ENCODE measurements at regions not wholly inside any gene's neighbourhood (a gene's known extent, or its start where the extent isn't known, plus 50 kb on each side); places are given as distances from the start of the nearest gene placed in this dataset.
"Not testable (repeated sequence)": the region's sequence is repeated elsewhere in the genome, so short reads cannot be mapped to it uniquely, and the experiment has no call there.

DNA sequence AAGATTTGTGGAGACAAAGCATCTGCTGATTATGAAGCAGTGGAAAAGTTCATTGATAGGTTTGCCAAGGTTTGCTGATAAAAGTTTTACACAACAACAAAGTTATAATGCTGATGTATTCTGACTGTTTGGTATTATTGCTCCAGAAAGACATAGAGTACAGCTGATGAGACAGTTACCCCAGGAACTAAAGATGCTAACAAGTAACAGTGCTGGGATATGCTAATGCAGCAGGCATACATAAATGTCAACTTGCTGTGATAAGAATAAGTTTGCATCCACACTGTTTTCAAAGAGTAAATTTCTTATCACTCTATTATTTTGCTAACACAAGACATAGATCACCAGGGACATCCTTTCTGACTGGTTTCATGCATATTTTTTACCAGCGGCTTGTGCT, 1221.3 kb upstream of the CELF4 start:
- DNase-seq: no peak

DNA sequence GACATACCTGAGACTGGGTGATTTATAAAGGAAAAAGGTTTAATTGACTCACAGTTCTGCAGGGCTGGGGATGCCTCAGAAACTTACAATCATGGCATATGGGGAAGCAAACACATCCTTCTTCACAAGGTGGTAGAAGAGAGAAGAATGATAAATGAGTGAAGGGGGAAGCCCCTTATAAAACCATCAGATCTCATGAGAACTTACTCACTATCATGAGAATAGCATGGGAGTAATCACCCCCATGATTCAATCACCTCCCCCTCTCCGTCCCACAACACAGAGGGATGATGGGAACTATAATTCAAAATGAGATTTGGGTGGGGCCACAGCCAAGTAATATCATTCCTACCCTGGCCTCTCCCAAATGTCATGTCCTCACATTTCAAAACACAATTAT, 1206.0 kb upstream of the CELF4 start:
- DNase-seq: not testable (repeated sequence)

DNA sequence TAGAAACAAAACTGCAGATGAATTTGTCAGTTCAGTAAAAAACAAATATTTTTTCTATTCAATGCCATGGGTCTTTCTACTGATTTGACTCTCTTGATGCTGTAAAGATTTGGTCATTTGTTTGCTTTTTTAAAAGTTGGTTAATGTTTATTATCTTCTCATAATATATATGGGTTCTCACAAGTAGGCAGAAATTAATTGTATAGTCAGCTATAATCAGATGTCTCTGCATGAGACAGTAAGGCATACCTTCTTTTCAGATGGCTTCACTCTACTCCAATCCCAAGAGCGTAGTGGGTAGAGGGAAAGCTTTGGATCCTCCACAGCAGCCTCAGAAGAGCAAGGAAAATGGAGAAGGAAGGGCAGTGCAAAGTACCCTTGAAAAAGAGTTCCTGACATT, 1202.9 kb upstream of the CELF4 start:
- no peak for DNase-seq

DNA sequence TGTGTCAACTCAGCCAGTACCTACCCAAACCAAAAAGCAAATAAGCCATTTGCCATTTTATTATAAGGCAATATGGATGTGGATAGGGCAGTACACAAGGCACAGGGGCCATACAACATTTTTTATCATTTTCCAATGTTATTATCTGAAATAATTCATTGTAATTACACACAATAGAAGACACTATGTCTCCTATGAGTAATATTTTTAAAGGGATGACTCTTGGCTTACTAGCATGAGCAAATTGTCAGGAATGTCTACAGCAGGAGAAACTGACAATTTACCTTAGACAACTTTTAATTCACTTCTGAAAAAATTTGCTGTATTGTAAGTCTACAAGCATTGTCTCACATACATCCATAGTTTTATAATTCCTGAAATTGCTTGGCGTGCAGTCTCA, 1193.9 kb upstream of the CELF4 start:
- no peak for DNase-seq

DNA sequence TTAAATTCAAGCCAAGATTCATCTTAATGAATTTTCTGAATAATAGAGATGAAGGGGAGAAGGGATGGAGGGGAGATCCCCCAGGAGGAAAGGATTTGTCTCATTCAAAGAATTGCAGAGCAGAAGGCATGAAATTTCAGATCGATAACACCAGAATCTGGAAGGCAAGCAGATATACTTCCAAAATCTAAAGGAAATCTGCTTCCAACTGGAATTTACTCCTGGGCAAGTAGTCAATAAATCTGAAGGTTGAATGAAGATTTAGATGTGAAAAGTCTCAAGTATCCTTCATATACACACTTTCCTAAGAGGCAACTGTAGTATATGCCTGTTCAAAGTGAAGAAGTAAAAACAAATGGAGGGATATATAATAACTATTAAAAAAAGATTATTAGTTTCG, 1190.8 kb upstream of the CELF4 start:
- no peak for DNase-seq

DNA sequence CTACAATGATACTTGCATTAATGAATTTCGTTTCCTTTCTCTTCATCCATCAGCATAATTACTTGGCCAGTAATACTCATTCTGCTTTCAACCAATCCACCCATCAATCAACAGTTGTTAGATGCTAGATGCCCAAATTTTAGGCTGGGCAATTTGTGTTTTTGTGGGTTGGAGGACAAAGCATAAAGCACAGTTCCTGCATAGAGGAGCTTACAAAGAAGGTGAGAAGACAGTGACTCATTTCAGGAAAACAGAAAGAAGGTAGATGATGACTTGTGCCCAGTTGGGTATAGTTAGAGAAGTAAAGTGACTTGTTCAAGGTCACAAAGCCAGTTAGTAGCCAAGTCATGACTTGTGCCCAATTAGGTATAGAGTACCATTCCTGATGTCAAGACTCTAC, 1186.8 kb upstream of the CELF4 start:
- no peak for DNase-seq

DNA sequence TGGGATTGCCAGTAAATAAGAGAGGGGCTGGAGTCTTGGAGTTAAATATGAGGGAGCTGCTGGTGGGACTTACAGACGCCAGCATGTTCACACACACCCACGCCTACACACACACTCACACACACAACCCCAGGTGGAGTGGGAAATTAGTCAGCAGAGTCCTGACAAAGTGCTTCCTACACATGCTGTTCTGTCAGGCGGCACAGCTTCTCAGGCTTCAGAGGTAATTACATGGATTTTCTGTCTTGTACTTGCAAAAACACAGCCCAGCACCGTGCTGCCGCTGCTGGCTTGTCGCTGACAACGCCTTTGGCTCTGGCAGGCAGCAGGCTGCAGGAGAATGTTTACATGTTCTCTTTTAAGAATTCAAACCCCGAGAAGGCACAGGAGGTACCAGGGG, 1186.3 kb upstream of the CELF4 start:
- no peak for DNase-seq

DNA sequence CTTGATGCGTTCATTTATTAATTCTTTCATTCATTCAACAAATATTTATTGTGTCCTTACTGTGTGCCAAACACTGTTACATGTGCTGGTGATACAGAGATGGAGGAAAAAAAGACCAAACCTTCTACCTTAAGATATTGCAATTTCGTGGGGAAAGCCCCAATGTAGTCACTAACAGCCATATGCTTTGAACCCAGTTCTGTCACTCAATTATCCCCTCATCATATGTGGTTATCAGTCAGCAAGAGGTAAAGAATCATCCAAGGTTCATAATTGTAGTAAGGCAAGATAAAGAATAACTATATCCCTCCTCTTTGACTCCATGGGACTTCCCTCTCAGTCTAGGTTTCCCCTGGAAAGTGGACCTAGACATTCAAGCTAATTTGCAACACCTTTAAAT, 1185.6 kb upstream of the CELF4 start:
- DNase-seq: no peak

DNA sequence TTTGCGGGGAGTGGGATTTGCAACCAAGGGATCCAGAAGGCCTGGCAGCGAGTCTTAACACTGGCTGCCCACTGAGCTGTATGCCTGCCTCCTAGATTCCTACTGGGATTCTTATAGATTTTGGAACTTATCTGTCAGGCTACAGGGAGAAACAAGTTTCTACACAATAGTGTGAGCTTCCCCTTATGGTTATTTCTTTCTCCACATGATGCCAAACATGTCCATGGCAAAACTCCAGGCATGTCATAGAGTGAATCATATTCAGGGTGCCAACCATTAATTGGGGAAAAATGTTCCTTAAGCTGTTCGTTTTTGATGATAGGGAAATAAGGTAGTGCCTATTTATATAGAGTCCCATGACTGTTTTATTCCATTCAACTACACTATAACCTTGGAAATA, 1185.2 kb upstream of the CELF4 start:
- DNase-seq: no peak

DNA sequence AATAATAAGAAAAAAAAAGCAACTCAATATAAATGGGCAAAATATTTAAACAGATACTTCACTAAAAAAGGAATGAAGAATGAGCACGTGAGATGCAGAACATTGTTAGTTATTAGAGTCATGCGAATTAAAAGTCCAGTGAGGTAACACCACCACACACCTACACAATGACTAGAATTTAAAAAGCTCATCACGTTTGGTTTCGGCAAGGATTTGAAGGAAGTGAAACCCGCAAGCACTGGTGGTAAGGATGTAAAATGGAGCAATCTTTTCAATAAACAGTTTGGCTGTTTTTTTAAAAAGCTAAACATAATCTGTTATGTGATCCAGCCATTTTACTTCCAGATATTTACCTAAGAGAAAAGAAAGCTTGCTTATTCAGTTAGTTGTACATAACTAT, 1181.6 kb upstream of the CELF4 start:
- DNase-seq: no peak

DNA sequence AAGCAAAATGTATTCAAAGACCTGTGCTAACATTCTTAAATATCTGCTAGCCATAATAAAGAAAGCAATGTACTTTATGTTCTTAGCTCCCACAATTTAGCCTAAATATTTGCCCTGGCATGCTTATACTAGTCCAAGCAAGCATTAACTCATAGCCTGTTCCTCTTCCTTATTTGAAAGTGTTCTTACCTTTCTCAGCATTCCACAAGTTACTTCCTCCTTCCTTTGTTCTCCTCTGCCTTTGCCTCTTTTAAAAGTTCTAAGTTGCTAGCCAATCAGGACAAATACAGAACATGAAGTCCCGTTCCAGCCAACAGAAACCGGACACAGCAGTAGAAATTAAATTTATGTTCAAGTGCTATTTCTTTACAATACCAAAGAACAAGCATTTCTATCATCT, 1154.6 kb upstream of the CELF4 start:
- not testable (repeated sequence) for DNase-seq

DNA sequence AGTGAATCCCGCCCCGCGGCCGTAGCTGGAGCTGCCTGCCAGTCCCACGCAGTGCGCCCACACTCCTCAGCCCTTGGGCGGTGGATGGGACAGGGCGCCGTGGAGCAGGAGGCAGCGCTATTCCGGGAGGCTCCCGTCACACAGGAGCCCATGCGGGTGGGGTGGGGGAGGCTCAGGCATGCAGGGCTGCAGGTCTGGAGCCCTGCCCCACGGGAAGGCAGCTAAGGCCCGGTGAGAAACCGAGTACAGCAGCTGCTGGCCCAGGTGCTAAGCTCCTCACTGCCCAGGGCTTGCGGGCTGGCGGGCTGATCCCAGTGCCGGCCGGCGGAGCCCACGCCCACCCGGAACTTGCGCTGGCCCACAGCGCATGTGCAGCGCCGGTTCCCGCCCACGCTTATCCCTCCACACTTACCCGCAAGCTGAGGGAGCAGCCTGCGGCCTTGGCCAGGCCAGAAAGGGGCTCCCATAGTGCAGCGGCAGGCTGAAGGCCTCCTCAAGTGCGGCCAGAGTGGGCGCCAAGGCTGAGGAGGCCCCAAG, 1152.8 kb upstream of the CELF4 start:
- no peak for DNase-seq

DNA sequence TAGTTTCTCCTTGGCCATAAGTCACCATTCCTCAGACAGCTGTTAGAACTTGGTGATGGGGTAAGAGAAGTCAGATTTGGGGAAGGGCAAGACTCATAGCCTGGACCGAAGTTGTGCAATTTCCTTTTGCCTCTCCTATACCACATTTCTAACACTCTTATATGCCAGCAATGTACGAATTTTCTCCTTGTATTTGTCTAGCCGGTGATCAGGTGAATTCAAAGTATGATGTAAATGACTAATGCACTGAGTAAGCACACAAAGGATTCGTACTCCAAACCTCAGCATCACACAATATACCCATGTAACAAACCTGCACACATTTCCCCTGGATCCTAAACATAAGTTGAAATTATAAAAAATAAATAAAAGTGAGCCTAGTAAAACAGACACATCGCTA, 1143.5 kb upstream of the CELF4 start:
- DNase-seq: no peak

DNA sequence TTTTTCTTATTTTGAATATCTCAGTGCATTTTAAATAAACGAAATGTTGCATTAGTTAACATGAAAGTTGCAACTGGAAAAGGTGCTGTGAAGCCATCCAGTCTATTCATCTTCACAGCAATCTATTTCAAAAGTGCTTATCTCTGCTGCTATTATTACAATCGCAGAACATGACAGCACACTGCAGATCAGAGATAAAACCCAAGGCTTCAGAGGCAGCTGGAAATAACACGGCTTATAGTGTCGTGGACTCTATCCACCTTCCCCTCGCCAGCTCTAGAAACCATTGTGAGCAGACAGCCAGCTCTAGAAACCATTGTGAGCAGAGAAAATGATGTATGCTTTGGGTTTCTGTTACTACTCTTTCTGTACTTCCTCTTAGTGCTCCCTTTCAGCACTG, 1140.8 kb upstream of the CELF4 start:
- no peak for DNase-seq

DNA sequence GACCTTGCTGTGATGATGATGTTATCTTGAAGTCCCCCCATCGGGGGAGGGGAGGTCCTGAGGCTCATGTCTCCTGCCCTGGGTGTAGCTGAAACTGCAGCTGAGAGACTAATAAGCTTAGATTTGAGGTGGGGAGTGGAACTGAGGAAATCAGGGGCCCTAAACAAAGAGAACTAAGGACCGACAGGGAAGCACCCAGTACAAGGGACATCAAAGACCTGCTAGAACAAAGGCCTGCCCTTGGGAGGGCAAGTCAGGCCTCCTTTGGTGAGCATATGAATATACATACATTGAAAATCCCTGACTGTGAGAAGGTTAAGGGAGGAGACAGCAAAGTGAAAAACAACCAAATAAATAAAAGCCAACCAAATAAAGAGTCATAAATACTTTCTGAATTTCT, 1132.5 kb upstream of the CELF4 start:
- no peak for DNase-seq

DNA sequence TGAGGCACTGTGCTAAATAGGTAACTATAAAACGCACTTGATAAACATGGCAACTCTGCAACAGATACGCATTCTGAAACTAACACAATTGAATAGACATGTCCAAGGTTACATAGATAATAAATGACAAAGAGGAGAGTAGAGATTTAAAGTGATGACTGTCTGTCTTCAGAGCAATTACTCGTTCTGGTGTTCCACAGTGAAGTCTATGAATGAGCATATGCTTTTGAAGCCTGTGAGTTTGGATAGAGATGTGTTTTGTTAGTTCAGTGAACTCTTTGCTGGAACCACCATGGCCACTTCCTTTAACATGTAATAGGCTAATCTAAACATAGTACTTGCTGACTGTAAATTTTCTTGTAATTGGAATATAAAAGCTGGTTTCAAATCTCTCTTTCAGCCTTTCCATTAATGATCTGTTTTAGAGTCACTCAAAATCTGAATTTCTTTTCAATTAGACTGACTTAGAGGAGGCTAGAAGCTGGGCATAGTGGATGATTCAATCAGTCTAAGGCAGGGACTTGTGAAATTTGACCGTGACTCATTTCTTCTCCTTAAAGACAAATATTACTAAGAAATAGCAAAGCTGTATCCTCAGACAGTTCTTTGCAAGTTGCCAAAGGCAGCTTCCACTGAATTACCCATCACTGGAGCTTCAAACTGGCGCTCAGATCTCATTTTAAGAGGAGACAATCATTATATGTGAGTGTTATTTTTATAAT, 1130.1 kb upstream of the CELF4 start:
- DNase-seq: no peak

DNA sequence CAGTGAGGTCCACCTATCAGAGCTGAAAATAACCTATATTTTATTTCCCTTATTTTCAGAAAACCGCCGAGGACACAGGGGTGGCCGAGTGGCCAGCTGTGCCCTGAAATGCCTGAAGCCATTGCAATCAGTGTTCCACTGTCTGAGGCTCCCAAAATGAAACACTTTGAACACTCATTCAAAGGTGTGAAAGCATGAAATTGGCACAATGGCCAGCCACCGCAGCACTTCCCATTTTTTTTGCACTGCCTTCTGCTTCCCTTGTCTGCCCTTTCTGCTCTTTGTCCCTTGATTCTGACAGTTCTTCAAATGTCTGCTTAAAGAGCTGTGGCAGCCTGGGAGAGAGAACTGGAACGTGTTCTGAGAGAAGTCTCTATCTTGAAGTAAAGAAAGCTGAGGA, 1127.5 kb upstream of the CELF4 start:
- no peak for DNase-seq

DNA sequence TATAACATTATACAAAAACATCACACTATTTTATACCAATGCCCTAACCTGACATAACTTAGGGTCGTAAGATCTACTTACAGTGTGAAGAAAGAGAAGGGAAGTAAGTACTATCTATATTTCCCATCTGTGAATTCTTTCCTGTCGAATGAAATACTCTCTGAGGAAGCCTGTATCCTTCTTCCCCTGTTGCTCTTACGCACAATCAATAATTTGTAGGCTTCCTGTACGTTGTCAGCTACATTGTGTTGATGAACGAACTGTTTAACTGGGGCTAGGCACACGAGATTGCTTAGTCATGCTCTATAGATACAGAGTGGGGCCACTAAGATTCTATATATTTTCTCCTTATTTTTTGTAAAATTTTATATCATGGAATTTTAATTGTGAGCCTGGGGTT, 1125.0 kb upstream of the CELF4 start:
- no peak for DNase-seq

DNA sequence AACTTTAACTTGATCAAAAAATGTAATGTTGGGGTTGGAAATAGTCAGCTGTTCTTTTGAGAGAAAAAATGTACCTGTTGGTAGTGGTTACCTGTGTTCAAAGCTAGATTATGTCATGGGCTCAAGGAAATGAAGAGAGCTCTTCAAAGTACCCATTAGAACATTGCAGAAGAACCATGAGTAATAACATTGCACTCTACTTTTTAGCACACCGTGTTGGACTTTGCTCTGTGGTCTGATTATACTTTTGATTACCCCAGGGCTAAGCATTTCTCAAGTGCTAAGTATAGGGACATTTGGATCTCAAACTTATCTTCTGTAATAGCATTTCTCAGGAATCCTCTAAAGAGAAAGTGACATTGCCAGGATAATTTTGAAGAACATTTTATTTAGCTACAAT, 1122.8 kb upstream of the CELF4 start:
- DNase-seq: no peak

DNA sequence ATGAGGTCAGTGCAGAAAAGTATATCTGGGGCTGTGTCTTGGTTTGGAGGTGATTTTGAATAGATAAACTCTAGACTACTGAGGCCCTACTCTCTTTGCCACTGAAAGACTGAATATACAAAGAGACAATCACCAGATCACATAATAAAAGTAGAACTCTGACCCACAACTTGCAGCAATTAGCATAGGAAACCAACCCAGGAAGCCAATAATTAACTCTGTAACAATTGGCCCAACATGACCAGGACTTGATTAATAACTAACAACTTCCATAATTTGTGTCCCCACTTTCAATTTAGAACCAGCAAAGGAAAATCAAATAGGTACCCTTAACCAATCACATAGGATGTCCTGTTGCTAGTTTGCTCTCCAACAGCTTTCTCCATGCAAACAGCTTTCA, 1104.9 kb upstream of the CELF4 start:
- DNase-seq: no peak

DNA sequence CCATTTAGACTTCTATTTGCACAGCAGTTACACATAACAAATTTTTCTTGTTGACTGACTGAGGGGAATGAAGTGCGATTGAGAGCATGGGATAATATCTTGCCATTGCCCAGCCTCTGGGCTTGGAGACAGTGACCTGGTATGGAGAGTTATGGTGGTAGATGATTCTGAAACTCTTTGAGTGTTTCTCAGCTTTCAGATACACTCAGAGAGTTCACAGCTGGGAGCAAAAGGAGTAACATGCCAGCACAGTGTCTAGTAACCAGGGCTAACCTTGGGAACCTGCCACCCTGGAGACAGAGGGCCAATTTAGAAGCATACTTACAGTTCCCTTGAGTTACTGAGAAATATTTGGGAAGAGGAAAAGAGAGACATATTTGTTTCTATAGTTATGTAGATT, 1099.3 kb upstream of the CELF4 start:
- no peak for DNase-seq

DNA sequence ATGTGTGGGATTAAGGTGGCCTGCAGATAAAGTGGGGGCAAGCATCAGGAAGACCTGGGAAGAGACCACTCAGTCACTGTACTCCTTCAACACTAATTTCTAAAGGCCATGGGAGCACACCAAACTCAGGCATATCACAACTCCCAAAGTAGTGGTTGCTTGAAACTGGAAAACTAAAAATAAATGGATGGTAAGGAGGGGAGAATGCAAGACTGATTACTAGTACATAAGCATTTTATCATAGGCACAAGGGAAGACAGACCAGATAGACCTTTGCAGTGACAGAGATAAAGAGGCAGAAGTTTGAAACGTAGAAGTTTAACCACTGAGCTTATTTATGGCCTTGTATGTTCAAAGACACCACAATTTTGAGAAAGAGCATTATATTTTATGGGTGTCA, 1098.1 kb upstream of the CELF4 start:
- no peak for DNase-seq

DNA sequence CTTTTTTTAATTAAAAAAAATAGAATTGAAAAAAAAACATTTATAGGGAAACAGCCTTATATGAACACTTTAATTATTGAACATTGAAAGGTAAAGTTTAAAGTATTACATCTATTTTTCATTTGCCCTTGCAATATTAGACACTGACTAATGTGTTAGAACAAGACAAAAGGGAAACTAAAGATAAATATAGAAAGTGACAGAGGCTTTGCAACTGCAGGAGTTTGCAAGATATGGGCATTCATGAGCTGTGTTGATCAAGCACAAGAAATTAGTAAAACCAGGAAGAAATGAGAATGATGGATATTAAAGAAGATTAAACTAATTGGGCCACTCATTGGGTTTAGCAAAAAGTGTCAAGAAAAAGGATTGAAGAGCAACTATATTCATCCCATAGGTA, 1097.7 kb upstream of the CELF4 start:
- DNase-seq: no peak

DNA sequence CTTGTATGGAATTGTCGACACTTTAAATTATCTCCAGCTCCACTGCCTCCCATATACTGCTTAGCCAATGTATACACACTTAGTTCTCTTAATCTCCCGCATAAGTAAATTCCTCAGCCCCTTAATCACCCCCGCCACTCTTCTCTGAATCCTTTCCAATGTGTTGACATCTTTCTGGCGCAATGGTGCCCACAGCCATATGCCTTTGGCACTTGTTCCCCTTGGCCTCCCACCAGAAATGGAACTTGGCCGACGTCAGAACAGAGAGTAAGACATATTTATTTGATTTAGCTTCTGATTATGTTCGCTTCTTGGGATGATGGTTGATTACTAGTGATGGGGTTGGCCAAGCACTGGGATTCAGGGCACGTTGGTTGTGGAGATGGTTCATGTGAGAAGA, 1089.3 kb upstream of the CELF4 start:
- peak; percentile 32 to 83 for DNase-seq

DNA sequence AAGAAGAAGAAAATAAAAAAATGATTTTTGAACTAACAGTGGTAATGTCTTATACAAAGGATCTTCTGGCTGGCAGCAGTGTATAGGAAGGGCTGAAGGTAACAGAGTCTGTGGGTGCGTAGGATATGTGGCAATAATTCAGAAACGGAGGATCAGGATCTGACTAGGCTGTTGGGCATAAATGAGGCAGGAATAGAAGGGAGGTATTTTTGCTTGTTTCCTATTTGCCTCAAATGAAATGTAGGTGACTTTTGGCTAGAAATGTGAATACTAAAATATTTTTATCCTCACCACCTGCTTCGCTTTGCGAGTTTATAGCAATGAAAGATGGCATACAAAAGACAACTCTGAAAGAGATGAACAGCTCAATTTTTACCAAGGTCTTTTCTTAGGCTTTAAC, 1086.1 kb upstream of the CELF4 start:
- DNase-seq: no peak

Data from cerebellar nuclear complex (tissue), 1 donor.